ENCODE measurements at regions not wholly inside any gene's neighbourhood (a gene's known extent, or its start where the extent isn't known, plus 50 kb on each side); places are given as distances from the start of the nearest gene placed in this dataset.

- H3K36me3 ChIP-seq (ENCODE audit: insufficient read depth, low read length, poor library complexity, severe bottlenecking) = no peaks in the 10 kb centered on the region
- no peaks in the 10 kb centered on the region for H3K27me3 ChIP-seq (replicated peaks; ENCODE audit: insufficient read depth, low read depth, low read length, poor library complexity)
- no peaks in the 10 kb centered on the region for H3K9me3 ChIP-seq (ENCODE audit: low read depth, low read length, poor library complexity, severe bottlenecking)
- no peak overlapping the region for H3K27ac ChIP-seq (ENCODE audit: low read depth, low read length, poor library complexity, severe bottlenecking)
- intact Hi-C loops (cut with micrococcal nuclease; ENCODE audit: unreplicated experiment) = no loop called here
- no peak for TF ChIP-seq CTCF (conservative IDR thresholded peaks at IDR 0.05; ENCODE audit: low read depth, low read length)
- TF ChIP-seq EZH2 (IDR thresholded peaks at IDR 0.05; ENCODE audit: borderline replicate concordance, low read depth, low read length, poor library complexity, severe bottlenecking) = no peak
- DNase-seq (ENCODE audit: low spot score) = no peak
- no TSS peak for BruUV-seq (replicated peaks)
- peaks cover 3% of the 10 kb centered on the region for H3K4me1 ChIP-seq (ENCODE audit: insufficient read depth, low read length, poor library complexity, severe bottlenecking)
- no peak overlapping the region for H3K4me3 ChIP-seq (ENCODE audit: low read depth, low read length, poor library complexity, severe bottlenecking)
- ChIA-PET CTCF (no interaction called here), POLR2A (ENCODE audit: low non-redundant PET) (no interaction called here)
These were observed 365.6 kb upstream of the UBE2E3 start for GRCh38 chr2:180614776-180615175.

- DNase-seq (ENCODE audit: low spot score) = no peak
- H3K4me1 ChIP-seq (ENCODE audit: insufficient read depth, low read length, poor library complexity, severe bottlenecking) = peaks cover 2% of the 10 kb centered on the region
- intact Hi-C loops (cut with micrococcal nuclease; ENCODE audit: unreplicated experiment) = no loop called here
- H3K27me3 ChIP-seq (replicated peaks; ENCODE audit: insufficient read depth, low read depth, low read length, poor library complexity) = no peaks in the 10 kb centered on the region
- ChIA-PET CTCF (no interaction called here), POLR2A (ENCODE audit: low non-redundant PET) (no interaction called here)
- H3K27ac ChIP-seq (ENCODE audit: low read depth, low read length, poor library complexity, severe bottlenecking) = no peak overlapping the region
- H3K9me3 ChIP-seq (ENCODE audit: low read depth, low read length, poor library complexity, severe bottlenecking) = no peaks in the 10 kb centered on the region
- H3K36me3 ChIP-seq (ENCODE audit: insufficient read depth, low read length, poor library complexity, severe bottlenecking) = no peaks in the 10 kb centered on the region
- no TSS peak for BruUV-seq (replicated peaks)
- TF ChIP-seq EZH2 (IDR thresholded peaks at IDR 0.05; ENCODE audit: borderline replicate concordance, low read depth, low read length, poor library complexity, severe bottlenecking) (no peak), CTCF (conservative IDR thresholded peaks at IDR 0.05; ENCODE audit: low read depth, low read length) (no peak)
- H3K4me3 ChIP-seq (ENCODE audit: low read depth, low read length, poor library complexity, severe bottlenecking) = no peak overlapping the region
These were observed 370.6 kb upstream of the UBE2E3 start for GRCh38 chr2:180609626-180610340.

- ChIA-PET POLR2A (ENCODE audit: low non-redundant PET) (no interaction called here), CTCF (no interaction called here)
- TF ChIP-seq EZH2 (IDR thresholded peaks at IDR 0.05; ENCODE audit: borderline replicate concordance, low read depth, low read length, poor library complexity, severe bottlenecking) = no peak
- no peak for TF ChIP-seq CTCF (conservative IDR thresholded peaks at IDR 0.05; ENCODE audit: low read depth, low read length)
- DNase-seq (ENCODE audit: low spot score) = no peak
- intact Hi-C loops (cut with micrococcal nuclease; ENCODE audit: unreplicated experiment) = no loop called here
- no peaks in the 10 kb centered on the region for H3K9me3 ChIP-seq (ENCODE audit: low read depth, low read length, poor library complexity, severe bottlenecking)
- no peaks in the 10 kb centered on the region for H3K27me3 ChIP-seq (replicated peaks; ENCODE audit: insufficient read depth, low read depth, low read length, poor library complexity)
- no peak overlapping the region for H3K27ac ChIP-seq (ENCODE audit: low read depth, low read length, poor library complexity, severe bottlenecking)
- no peaks in the 10 kb centered on the region for H3K4me1 ChIP-seq (ENCODE audit: insufficient read depth, low read length, poor library complexity, severe bottlenecking)
- no peaks in the 10 kb centered on the region for H3K36me3 ChIP-seq (ENCODE audit: insufficient read depth, low read length, poor library complexity, severe bottlenecking)
- no peak overlapping the region for H3K4me3 ChIP-seq (ENCODE audit: low read depth, low read length, poor library complexity, severe bottlenecking)
- BruUV-seq (replicated peaks) = no TSS peak
These were observed 372.8 kb upstream of the UBE2E3 start for GRCh38 chr2:180607514-180608049.

Measured in A673 (cell line).